ENCODE measurements at regions not wholly inside any gene's neighbourhood (a gene's known extent, or its start where the extent isn't known, plus 50 kb on each side); places are given as distances from the start of the nearest gene placed in this dataset.

- H3K4me1 ChIP-seq = no peaks in the 10 kb centered on the region
- H3K36me3 ChIP-seq = no peaks in the 10 kb centered on the region
- no peak for DNase-seq (ENCODE audit: low spot score in 2 of 2)
- no peak overlapping the region for H3K27ac ChIP-seq
- H3K27me3 ChIP-seq = no peaks in the 10 kb centered on the region
- H3K9me3 ChIP-seq = no peaks in the 10 kb centered on the region
- H3K4me3 ChIP-seq = no peak overlapping the region
- no peak for TF ChIP-seq CTCF (IDR thresholded peaks at IDR 0.05)
- intact Hi-C loops (cut with DNase I) = no loop called here
These were observed 405.6 kb upstream of the TOM1L1 start for GRCh38 chr17:54494721-54495715.

- no peak overlapping the region for H3K4me3 ChIP-seq
- no peaks in the 10 kb centered on the region for H3K36me3 ChIP-seq
- TF ChIP-seq CTCF (IDR thresholded peaks at IDR 0.05) = no peak
These were observed 395.2 kb upstream of the TOM1L1 start for GRCh38 chr17:54505404-54505803.

GRCh38 chr17:54518706-54519105, 381.9 kb upstream of the TOM1L1 start:
- no peaks in the 10 kb centered on the region for H3K4me1 ChIP-seq

More at GRCh38 chr17:54505404-54505803, 395.2 kb upstream of the TOM1L1 start:
- intact Hi-C loops (cut with DNase I) = no loop called here
- Histone ChIP-seq H3K27ac (no peak overlapping the region), H3K9me3 (no peaks in the 10 kb centered on the region), H3K27me3 (no peaks in the 10 kb centered on the region), H3K4me1 (no peaks in the 10 kb centered on the region)
- no peak for DNase-seq (ENCODE audit: low spot score in 2 of 2)

GRCh38 chr17:54521137-54521536, 379.5 kb upstream of the TOM1L1 start:
- no peak for DNase-seq (ENCODE audit: low spot score in 2 of 2)
- no peaks in the 10 kb centered on the region for H3K9me3 ChIP-seq
- no peak overlapping the region for H3K4me3 ChIP-seq
- H3K27ac ChIP-seq = no peak overlapping the region
- intact Hi-C loops (cut with DNase I) = no loop called here
- no peaks in the 10 kb centered on the region for H3K36me3 ChIP-seq
- no peak for TF ChIP-seq CTCF (IDR thresholded peaks at IDR 0.05)
- no peaks in the 10 kb centered on the region for H3K4me1 ChIP-seq
- H3K27me3 ChIP-seq = no peaks in the 10 kb centered on the region

More at GRCh38 chr17:54518706-54519105, 381.9 kb upstream of the TOM1L1 start:
- no peak overlapping the region for H3K4me3 ChIP-seq
- no peak overlapping the region for H3K27ac ChIP-seq
- TF ChIP-seq CTCF (IDR thresholded peaks at IDR 0.05) = no peak
- H3K36me3 ChIP-seq = no peaks in the 10 kb centered on the region
- no peak for DNase-seq (ENCODE audit: low spot score in 2 of 2)
- no peaks in the 10 kb centered on the region for H3K27me3 ChIP-seq
- no peaks in the 10 kb centered on the region for H3K9me3 ChIP-seq
- intact Hi-C loops (cut with DNase I) = no loop called here

- no peak for TF ChIP-seq CTCF (IDR thresholded peaks at IDR 0.05)
- intact Hi-C loops (cut with DNase I) = no loop called here
- Histone ChIP-seq H3K27ac (no peak overlapping the region), H3K36me3 (no peaks in the 10 kb centered on the region), H3K4me3 (no peak overlapping the region), H3K27me3 (no peaks in the 10 kb centered on the region), H3K4me1 (no peaks in the 10 kb centered on the region), H3K9me3 (no peaks in the 10 kb centered on the region)
- no peak for DNase-seq (ENCODE audit: low spot score in 2 of 2)
These were observed 376.2 kb upstream of the TOM1L1 start for GRCh38 chr17:54524501-54524900.
